PC-9 (cell line): ENCODE measurements at regions not wholly inside any gene's neighbourhood (a gene's known extent, or its start where the extent isn't known, plus 50 kb on each side); places are given as distances from the start of the nearest gene placed in this dataset.

ENCODE experiments used
- BruUV-seq: library from RNA; stranded (reverse); fragments of 400-500 nt; replicated peaks from 2 replicates; lab custom pipeline; 2021; lab: Mats Ljungman, UMichigan
- CTCF ChIA-PET: fragments of 300-600 bp; sonication (Branson Sonifier 250); formaldehyde crosslinking; loops from one replicate; lab custom pipeline; 2022; ENCODE audit warnings: antibody characterized with exemption; lab: Charles Lee
- POLR2A ChIA-PET: fragments of 300-600 bp; sonication (Branson Sonifier 250); formaldehyde crosslinking; loops from one replicate; lab custom pipeline; 2022; ENCODE audit warnings: antibody characterized with exemption; ENCODE audit not compliant: unreplicated experiment; lab: Charles Lee
- DNase-seq, 2 experiments: peaks; one replicate each; pipeline versions ENCODE4 v3.0.0 to v3.0.0-alpha.2; 2015 to 2022; ENCODE audit warnings: mixed read lengths in 1 of 2
- H2AFZ ChIP-seq: fragments of 200-600 bp; sonication (generic); 2 replicates; pipeline ENCODE4 v1.8.1; 2017; ENCODE audit warnings: antibody characterized with exemption
- H3F3A ChIP-seq: fragments of 200-600 bp; sonication (generic); 2 replicates; pipeline ENCODE4 v1.8.1; 2017; ENCODE audit warnings: antibody characterized with exemption, mild to moderate bottlenecking, low read depth; ENCODE audit not compliant: insufficient read depth
- H3K27ac ChIP-seq: fragments of 200-600 bp; sonication (generic); 2 replicates; pipeline ENCODE4 v1.6.1; 2016; ENCODE audit warnings: mixed run types
- H3K27me3 ChIP-seq: fragments of 200-600 bp; sonication (generic); 2 replicates; pipeline ENCODE4 v1.6.1; 2016; ENCODE audit warnings: low read depth, mixed run types; ENCODE audit not compliant: insufficient read depth
- H3K36me3 ChIP-seq: fragments of 200-600 bp; sonication (generic); 2 replicates; pipeline ENCODE4 v1.6.1; 2016; ENCODE audit warnings: low read depth, mixed run types
- H3K4me1 ChIP-seq: fragments of 200-600 bp; sonication (generic); replicated peaks from 2 replicates; pipeline ENCODE4 v1.6.1; 2016; ENCODE audit warnings: mixed run types; ENCODE audit not compliant: insufficient read depth
- H3K4me2 ChIP-seq: fragments of 200-600 bp; sonication (generic); 2 replicates; pipeline ENCODE4 v1.6.1; 2017; ENCODE audit warnings: mixed run types
- H3K4me3 ChIP-seq: fragments of 200-600 bp; sonication (generic); 2 replicates; pipeline ENCODE4 v1.6.1; 2016; ENCODE audit warnings: mixed run types
- H3K79me2 ChIP-seq: fragments of 200-600 bp; sonication (generic); 2 replicates; pipeline ENCODE4 v1.6.1; 2017; ENCODE audit warnings: low read depth, mixed run types
- H3K9me2 ChIP-seq: fragments of 200-600 bp; sonication (generic); 2 replicates; pipeline ENCODE4 v1.8.1; 2017; ENCODE audit warnings: mild to moderate bottlenecking; ENCODE audit not compliant: insufficient read depth
- H3K9me3 ChIP-seq: fragments of 200-600 bp; sonication (generic); 2 replicates; pipeline ENCODE4 v1.8.1; 2016; ENCODE audit warnings: low read depth; ENCODE audit not compliant: insufficient read depth
- H4K20me1 ChIP-seq: fragments of 200-600 bp; sonication (generic); 2 replicates; pipeline ENCODE4 v1.8.1; 2017; ENCODE audit not compliant: insufficient read depth
- CTCF ChIP-seq: fragments of 200-600 bp; sonication (generic); conservative IDR thresholded peaks from 2 replicates; pipeline ENCODE4 v1.6.1; 2017; ENCODE audit warnings: mixed run types, antibody characterized with exemption, mild to moderate bottlenecking, moderate library complexity
- EZH2 ChIP-seq: fragments of 200-600 bp; sonication (generic); IDR thresholded peaks from 2 replicates; pipeline ENCODE4 v1.8.0; 2017; ENCODE audit warnings: antibody characterized with exemption, low read depth
- intact Hi-C: fragments of 100-400 bp; cut with micrococcal nuclease; formaldehyde crosslinking; loops from one replicate; pipeline ENCODE4 v1.10.0; 2022; ENCODE audit not compliant: unreplicated experiment

- H3K4me1 ChIP-seq: no peaks in the 10 kb centered on the region
- H3K79me2 ChIP-seq: no peaks in the 10 kb centered on the region
- no peak overlapping the region for H3K27ac ChIP-seq
- H3K27me3 ChIP-seq: no peaks in the 10 kb centered on the region
- no peaks in the 10 kb centered on the region for H4K20me1 ChIP-seq
- ChIA-PET CTCF (no interaction called here), POLR2A (no interaction called here)
- intact Hi-C loops: no loop called here
- no peak overlapping the region for H3K4me3 ChIP-seq
- DNase-seq: no peak
- no TSS peak for BruUV-seq
- TF ChIP-seq EZH2: no peak
- H3K9me3 ChIP-seq: no peaks in the 10 kb centered on the region
- H2AFZ ChIP-seq: no peak overlapping the region
- H3F3A ChIP-seq: no peaks in the 10 kb centered on the region
- H3K9me2 ChIP-seq: no peaks in the 10 kb centered on the region
- no peak overlapping the region for H3K4me2 ChIP-seq
- H3K36me3 ChIP-seq: no peaks in the 10 kb centered on the region
Observed at GRCh38 chr4:171542640-171543039, 270.6 kb upstream of the GALNTL6 start.

GRCh38 chr4:171538601-171539100 lies 274.6 kb upstream of the GALNTL6 start:
- H3K79me2 ChIP-seq: no peaks in the 10 kb centered on the region
- H3K36me3 ChIP-seq: no peaks in the 10 kb centered on the region
- DNase-seq: no peak
- no peak overlapping the region for H3K4me3 ChIP-seq
- H3K27me3 ChIP-seq: no peaks in the 10 kb centered on the region
- H3K27ac ChIP-seq: no peak overlapping the region
- POLR2A ChIA-PET: no interaction called here
- H4K20me1 ChIP-seq: no peaks in the 10 kb centered on the region
- no peaks in the 10 kb centered on the region for H3K9me3 ChIP-seq
- H3F3A ChIP-seq: no peaks in the 10 kb centered on the region
- no peak overlapping the region for H2AFZ ChIP-seq
- no TSS peak for BruUV-seq
- intact Hi-C loops: no loop called here
- H3K4me2 ChIP-seq: no peak overlapping the region
- CTCF ChIA-PET: no interaction called here
- H3K9me2 ChIP-seq: no peaks in the 10 kb centered on the region
- H3K4me1 ChIP-seq: no peaks in the 10 kb centered on the region
- TF ChIP-seq EZH2 (no peak), CTCF (no peak)

- no peak for DNase-seq
- CTCF ChIA-PET: no interaction called here
- TF ChIP-seq EZH2: no peak
- TF ChIP-seq CTCF: no peak
- no peak overlapping the region for H3K27ac ChIP-seq
- no peaks in the 10 kb centered on the region for H3K4me1 ChIP-seq
- no peaks in the 10 kb centered on the region for H3K9me3 ChIP-seq
- no peaks in the 10 kb centered on the region for H3K79me2 ChIP-seq
- H3K36me3 ChIP-seq: no peaks in the 10 kb centered on the region
- H3K4me3 ChIP-seq: no peak overlapping the region
- no peak overlapping the region for H3K4me2 ChIP-seq
- H3K9me2 ChIP-seq: no peaks in the 10 kb centered on the region
- BruUV-seq: no TSS peak
- no peaks in the 10 kb centered on the region for H3K27me3 ChIP-seq
- H4K20me1 ChIP-seq: no peaks in the 10 kb centered on the region
- H3F3A ChIP-seq: no peaks in the 10 kb centered on the region
- H2AFZ ChIP-seq: no peak overlapping the region
- POLR2A ChIA-PET: no interaction called here
- intact Hi-C loops: no loop called here
Observed at GRCh38 chr4:171534391-171534790, 278.8 kb upstream of the GALNTL6 start.

- no TSS peak for BruUV-seq
- POLR2A ChIA-PET: no interaction called here
- H4K20me1 ChIP-seq: no peaks in the 10 kb centered on the region
- intact Hi-C loops: no loop called here
- no peak for DNase-seq
- H3K36me3 ChIP-seq: no peaks in the 10 kb centered on the region
- H3K9me3 ChIP-seq: no peaks in the 10 kb centered on the region
- H3K4me2 ChIP-seq: no peak overlapping the region
- H3K9me2 ChIP-seq: no peaks in the 10 kb centered on the region
- H3K4me1 ChIP-seq: no peaks in the 10 kb centered on the region
- H3K27ac ChIP-seq: no peak overlapping the region
- CTCF ChIA-PET: no interaction called here
- TF ChIP-seq CTCF: no peak
- no peak for TF ChIP-seq EZH2
- no peaks in the 10 kb centered on the region for H3K27me3 ChIP-seq
- no peak overlapping the region for H3K4me3 ChIP-seq
- H2AFZ ChIP-seq: no peak overlapping the region
- no peaks in the 10 kb centered on the region for H3F3A ChIP-seq
- no peaks in the 10 kb centered on the region for H3K79me2 ChIP-seq
Observed at GRCh38 chr4:171532968-171533367, 280.2 kb upstream of the GALNTL6 start.
